Endothelial cell of umbilical vein (primary cell): ENCODE measurements at regions not wholly inside any gene's neighbourhood (a gene's known extent, or its start where the extent isn't known, plus 50 kb on each side); places are given as distances from the start of the nearest gene placed in this dataset.
A peak's percentile ranks its signal among the peaks of the same experiment; 100 is the strongest.

Source experiments
- BruUV-seq: library from RNA; stranded (reverse); fragments of 400-500 nt; replicated peaks from 2 replicates; lab custom pipeline; 2021; lab: Mats Ljungman, UMichigan
- CTCF ChIA-PET: fragments of 300-600, 350-600 bp; sonication (Branson Sonifier 250); formaldehyde crosslinking; loops from one replicate; lab custom pipeline; 2021; ENCODE audit warnings: antibody characterized with exemption, inconsistent platforms; lab: Charles Lee
- POLR2A ChIA-PET: fragments of 300-600, 350-600 bp; sonication (Branson Sonifier 250); formaldehyde crosslinking; loops from one replicate; lab custom pipeline; 2021; ENCODE audit warnings: antibody characterized with exemption, inconsistent platforms; lab: Charles Lee
- DNase-seq: peaks from one replicate; pipeline ENCODE4 v3.0.0-alpha.2; 2011; ENCODE audit warnings: low read depth, low spot score
- FAIRE-seq: peaks from 2 replicates; lab custom pipeline; 2011; peaks lifted over from hg19 to GRCh38; lab: Jason Lieb, UNC
- H2AFZ ChIP-seq: 2 replicates; pipeline ENCODE4 v1.6.0; 2012; ENCODE audit warnings: low read depth, low read length, control low read depth, inconsistent platforms
- H3K27ac ChIP-seq: 2 replicates; pipeline ENCODE4 v1.5.1; 2011; ENCODE audit warnings: low read depth, mild to moderate bottlenecking, control low read depth, low read length, moderate library complexity; ENCODE audit not compliant: insufficient read depth
- H3K27me3 ChIP-seq, 2 experiments: 2 replicates each; pipeline versions ENCODE4 v1.6.0 to v1.6.1; 2011; ENCODE audit warnings: low read length in 2 of 2, mixed read lengths in 1 of 2; ENCODE audit not compliant: control insufficient read depth in 2 of 2, insufficient read depth in 2 of 2
- H3K36me3 ChIP-seq, 2 experiments: 2 replicates in 1 of 2; 3 replicates in 1 of 2; pipeline ENCODE4 v1.5.1; 2011; ENCODE audit warnings: low read length in 2 of 2, mild to moderate bottlenecking in 1 of 2, moderate library complexity in 1 of 2; ENCODE audit not compliant: control insufficient read depth in 2 of 2, insufficient read depth in 2 of 2; ENCODE audit errors: extremely low read depth in 1 of 2
- H3K4me1 ChIP-seq: 3 replicates; pipeline ENCODE4 v1.5.1; 2011; ENCODE audit warnings: mild to moderate bottlenecking, low read length; ENCODE audit not compliant: control insufficient read depth, insufficient read depth; ENCODE audit errors: extremely low read depth
- H3K4me2 ChIP-seq: 2 replicates; pipeline ENCODE4 v1.6.1; 2011; ENCODE audit warnings: low read length, control low read depth, mixed read lengths; ENCODE audit not compliant: insufficient read depth
- H3K4me3 ChIP-seq, 3 experiments: fragments of 200-600 bp in 1 of 3; sonication (generic), shearing (Covaris generic) in 1 of 3; replicated peaks in 1 of 3; 2 replicates each; pipeline ENCODE4 v1.5.1; 2011 to 2016; ENCODE audit warnings: control low read depth in 3 of 3, low read length in 3 of 3, mild to moderate bottlenecking in 2 of 3, inconsistent platforms in 1 of 3, low read depth in 1 of 3, moderate library complexity in 1 of 3; ENCODE audit not compliant: insufficient read depth in 1 of 3
- H3K79me2 ChIP-seq: 2 replicates; pipeline ENCODE4 v1.6.0; 2012; ENCODE audit warnings: low read length, inconsistent platforms; ENCODE audit not compliant: control insufficient read depth, insufficient read depth
- H3K9ac ChIP-seq: replicated peaks from 2 replicates; pipeline ENCODE3; 2011; ENCODE audit warnings: low read length, control low read depth; ENCODE audit not compliant: insufficient read depth; ENCODE audit errors: extremely low read depth
- H3K9me1 ChIP-seq: replicated peaks from 3 replicates; pipeline ENCODE4 v1.6.0; 2011; ENCODE audit warnings: mild to moderate bottlenecking, low read length; ENCODE audit not compliant: control insufficient read depth, insufficient read depth; ENCODE audit errors: extremely low read depth
- H3K9me3 ChIP-seq: replicated peaks from 2 replicates; pipeline ENCODE4 v1.5.1; 2012; ENCODE audit warnings: low read length, inconsistent platforms; ENCODE audit not compliant: control insufficient read depth, insufficient read depth
- H4K20me1 ChIP-seq: replicated peaks from 2 replicates; pipeline ENCODE3; 2011; ENCODE audit warnings: mild to moderate bottlenecking, low read length; ENCODE audit not compliant: control insufficient read depth, insufficient read depth; ENCODE audit errors: extremely low read depth
- CTCF ChIP-seq, 2 donors: IDR thresholded peaks; 1 replicate in 1 of 2; 2 replicates in 1 of 2; pipeline ENCODE4 v1.5.1; 2011; ENCODE audit warnings: low read length in 2 of 2, mild to moderate bottlenecking in 2 of 2, moderate library complexity in 2 of 2, control low read depth in 1 of 2, inconsistent platforms in 1 of 2, low read depth in 1 of 2; ENCODE audit not compliant: insufficient read depth in 1 of 2; ENCODE audit errors: extremely low read depth in 1 of 2
- EZH2 ChIP-seq: IDR thresholded peaks from 2 replicates; pipeline ENCODE4 v1.6.1; 2012; ENCODE audit warnings: borderline replicate concordance, low read depth, mild to moderate bottlenecking, moderate library complexity, low read length, inconsistent platforms; ENCODE audit not compliant: severe bottlenecking
- FOS ChIP-seq: IDR thresholded peaks from 2 replicates; pipeline ENCODE4 v1.6.1; 2011; ENCODE audit warnings: mild to moderate bottlenecking, low read length, moderate library complexity, borderline replicate concordance; ENCODE audit not compliant: insufficient read depth
- GATA2 ChIP-seq: IDR thresholded peaks from 2 replicates; pipeline ENCODE4 v1.7.0; 2011; ENCODE audit warnings: low read depth, mild to moderate bottlenecking, moderate library complexity, mixed read lengths, low read length; ENCODE audit not compliant: insufficient read length, insufficient read depth
- JUN ChIP-seq: IDR thresholded peaks from 2 replicates; pipeline ENCODE4 v1.6.1; 2011; ENCODE audit warnings: borderline replicate concordance, low read depth; ENCODE audit not compliant: insufficient read length, insufficient read depth
- MYC ChIP-seq: IDR thresholded peaks from one replicate; pipeline ENCODE4 v1.6.1; 2011; ENCODE audit warnings: mild to moderate bottlenecking, low read depth, low read length
- POLR2A ChIP-seq: IDR thresholded peaks from 2 replicates; pipeline ENCODE4 v1.6.1; 2012; ENCODE audit warnings: low read depth, mild to moderate bottlenecking, control low read depth, low read length
- POLR2AphosphoS5 ChIP-seq: IDR thresholded peaks from 2 replicates; pipeline ENCODE4 v1.6.1; 2012; ENCODE audit warnings: low read depth, mild to moderate bottlenecking, control low read depth, low read length, moderate library complexity; ENCODE audit not compliant: insufficient read depth
- dilution Hi-C: fragments of 300-500 bp; cut with MboI; formaldehyde crosslinking; loops from one replicate; pipeline ENCODE4 v1.15.0; 2019; ENCODE audit warnings: low sequenced_read_pairs; ENCODE audit not compliant: extremely low pct_ligation_motif_present
- intact Hi-C: fragments of 100-400 bp; cut with micrococcal nuclease; formaldehyde crosslinking; loops from one replicate; pipeline ENCODE4 v1.10.0; 2022
- TF ChIP-seq, protein P1 (sequence below): IDR thresholded peaks from 2 replicates; pipeline ENCODE4 v1.6.1; 2011; ENCODE audit not compliant: insufficient read depth, insufficient read length

DNA sequence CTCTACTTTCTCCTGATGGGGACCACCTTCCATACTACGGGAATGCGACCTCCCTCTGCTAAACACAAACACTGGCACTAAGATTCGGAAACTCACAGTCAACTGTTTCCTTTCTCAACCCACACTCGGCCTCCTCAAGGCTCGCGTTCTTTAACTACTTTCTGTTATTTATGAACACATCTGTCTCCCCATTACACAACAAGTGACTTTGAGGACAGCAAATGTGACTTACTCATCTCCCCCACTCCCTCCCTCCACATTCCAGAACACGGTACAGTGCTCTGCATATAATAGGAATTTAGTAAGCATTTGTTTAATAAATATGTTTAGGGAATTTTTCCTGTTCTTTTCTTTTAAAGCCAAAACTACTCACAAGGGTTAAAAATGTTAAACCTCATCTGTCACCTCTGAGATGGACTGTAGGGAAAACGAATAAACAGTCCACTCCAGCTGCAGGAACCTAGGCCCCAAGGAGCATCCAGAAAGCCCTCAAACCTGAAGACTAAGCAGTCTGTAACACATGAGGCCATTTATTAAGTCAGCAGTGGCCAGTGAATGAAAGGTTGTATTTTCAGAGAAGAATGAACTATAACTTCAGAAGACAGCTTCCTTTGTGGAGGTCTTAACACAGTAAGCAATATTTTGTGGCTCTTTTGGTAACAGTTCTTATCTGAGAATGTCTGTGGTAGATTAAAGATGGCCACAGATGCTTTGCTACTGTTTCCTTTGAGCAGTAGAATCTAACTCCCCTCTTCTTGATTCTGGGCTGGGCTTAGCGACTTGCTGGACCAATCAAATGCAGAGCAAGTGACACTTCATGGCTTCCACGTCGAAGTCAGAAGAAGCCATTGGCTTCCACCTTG, 209.6 kb upstream of the DTNBP1 start:
- dilution Hi-C loops: no loop called here
- Histone ChIP-seq H3K27ac (no peak overlapping the region), H3K4me1 (peaks cover 34% of the 10 kb centered on the region)

More for the DNA sequence above, 209.6 kb upstream of the DTNBP1 start:
- TF ChIP-seq JUN (no peak), EZH2 (no peak), CTCF (IDR thresholded peaks at IDR 0.05; ENCODE audit: extremely low read depth in 1 of 2, insufficient read depth in 1 of 2, low read depth in 1 of 2, low read length in 2 of 2) (no peak), MYC (no peak), POLR2AphosphoS5 (no peak), FOS (no peak), POLR2A (no peak), GATA2 (no peak)
- TF ChIP-seq, protein P1, sequence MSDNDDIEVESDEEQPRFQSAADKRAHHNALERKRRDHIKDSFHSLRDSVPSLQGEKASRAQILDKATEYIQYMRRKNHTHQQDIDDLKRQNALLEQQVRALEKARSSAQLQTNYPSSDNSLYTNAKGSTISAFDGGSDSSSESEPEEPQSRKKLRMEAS: no peak
- Histone ChIP-seq H3K79me2 (no peaks in the 10 kb centered on the region), H3K4me2 (no peak overlapping the region), H4K20me1 (no peaks in the 10 kb centered on the region), H3K27me3 (no peaks in the 10 kb centered on the region), H3K9me3 (no peaks in the 10 kb centered on the region), H3K9me1 (no peaks in the 10 kb centered on the region), H3K36me3 (no peaks in the 10 kb centered on the region), H3K9ac (no peak overlapping the region), H2AFZ (peak overlapping the region; percentile 46), H3K4me3 (no peak overlapping the region)
- CTCF ChIA-PET: no interaction called here
- POLR2A ChIA-PET: interaction anchor here (0.7 kb wide), 1 partner anchor 346 kb away, joined by 3 read pairs; no protein-coding TSS in a partner anchor
- intact Hi-C loops: loop anchor here (5.0 kb wide), 1 partner anchor 180 kb away; no protein-coding TSS in a partner anchor
- FAIRE-seq (no peak), DNase-seq (peak; percentile 34)
- BruUV-seq: no TSS peak
